ENCODE measurements at regions not wholly inside any gene's neighbourhood (a gene's known extent, or its start where the extent isn't known, plus 50 kb on each side); places are given as distances from the start of the nearest gene placed in this dataset.

- H3K4me3 ChIP-seq (ENCODE audit: low read length) = no peak overlapping the region
- no peak overlapping the region for H3K4me2 ChIP-seq (ENCODE audit: low read length)
- H3K27me3 ChIP-seq (ENCODE audit: low read length) = no peaks in the 10 kb centered on the region
- H3K79me2 ChIP-seq (ENCODE audit: low read length) = no peaks in the 10 kb centered on the region
- DNase-seq = no peak
- H2AFZ ChIP-seq (ENCODE audit: low read length) = no peak overlapping the region
- no peak overlapping the region for H3K27ac ChIP-seq (ENCODE audit: low read length)
- intact Hi-C loops (cut with micrococcal nuclease) = no loop called here
- ATAC-seq = no peak
- H4K20me1 ChIP-seq (ENCODE audit: low read length) = no peaks in the 10 kb centered on the region
- BruUV-seq (replicated peaks) = no TSS peak
- no peaks in the 10 kb centered on the region for H3F3A ChIP-seq (ENCODE audit: low read length, unreplicated experiment)
- ChIA-PET POLR2A (ENCODE audit: unreplicated experiment) (no interaction called here), CTCF (no interaction called here)
- TF ChIP-seq EZH2phosphoT487 (IDR thresholded peaks at IDR 0.05; ENCODE audit: borderline replicate concordance, low read length) = no peak
- no peak for TF ChIP-seq CTCF (conservative IDR thresholded peaks at IDR 0.05; ENCODE audit: low read depth, low read length)
- no peak for TF ChIP-seq EZH2 (IDR thresholded peaks at IDR 0.05; ENCODE audit: low read length, unreplicated experiment)
- no peaks in the 10 kb centered on the region for H3K4me1 ChIP-seq (ENCODE audit: insufficient read depth, low read length)
- H3K9me3 ChIP-seq (ENCODE audit: low read length) = no peaks in the 10 kb centered on the region
- H3K36me3 ChIP-seq (ENCODE audit: low read depth, low read length) = no peaks in the 10 kb centered on the region
- no peaks in the 10 kb centered on the region for H3K9me2 ChIP-seq (replicated peaks; ENCODE audit: low read length)
- H3K9ac ChIP-seq (ENCODE audit: low read length) = no peak overlapping the region
Observed at GRCh38 chr10:124338276-124338925, 80.3 kb downstream of the OAT start.

- Histone ChIP-seq H2AFZ (ENCODE audit: low read length) (no peak overlapping the region), H3F3A (ENCODE audit: low read length, unreplicated experiment) (no peaks in the 10 kb centered on the region), H4K20me1 (ENCODE audit: low read length) (no peaks in the 10 kb centered on the region), H3K9ac (ENCODE audit: low read length) (no peak overlapping the region), H3K4me3 (ENCODE audit: low read length) (no peak overlapping the region), H3K27ac (ENCODE audit: low read length) (no peak overlapping the region), H3K4me2 (ENCODE audit: low read length) (no peak overlapping the region), H3K9me3 (ENCODE audit: low read length) (no peaks in the 10 kb centered on the region), H3K9me2 (replicated peaks; ENCODE audit: low read length) (no peaks in the 10 kb centered on the region), H3K36me3 (ENCODE audit: low read depth, low read length) (no peaks in the 10 kb centered on the region), H3K4me1 (ENCODE audit: insufficient read depth, low read length) (no peaks in the 10 kb centered on the region), H3K79me2 (ENCODE audit: low read length) (no peaks in the 10 kb centered on the region), H3K27me3 (ENCODE audit: low read length) (peaks cover 9% of the 10 kb centered on the region)
- DNase-seq (no peak), ATAC-seq (no peak)
- intact Hi-C loops (cut with micrococcal nuclease) = no loop called here
- TF ChIP-seq CTCF (conservative IDR thresholded peaks at IDR 0.05; ENCODE audit: low read depth, low read length) (no peak), EZH2 (IDR thresholded peaks at IDR 0.05; ENCODE audit: low read length, unreplicated experiment) (no peak), EZH2phosphoT487 (IDR thresholded peaks at IDR 0.05; ENCODE audit: borderline replicate concordance, low read length) (no peak)
- no TSS peak for BruUV-seq (replicated peaks)
- POLR2A ChIA-PET (ENCODE audit: unreplicated experiment) = no interaction called here
- CTCF ChIA-PET = no interaction called here
Observed at GRCh38 chr10:124336186-124336585, 82.5 kb downstream of the OAT start.

GRCh38 chr10:124333931-124334330 is 84.8 kb downstream of the OAT start:
- no peak for TF ChIP-seq EZH2 (IDR thresholded peaks at IDR 0.05; ENCODE audit: low read length, unreplicated experiment)
- no peak for TF ChIP-seq EZH2phosphoT487 (IDR thresholded peaks at IDR 0.05; ENCODE audit: borderline replicate concordance, low read length)
- TF ChIP-seq CTCF (conservative IDR thresholded peaks at IDR 0.05; ENCODE audit: low read depth, low read length) = no peak
- CTCF ChIA-PET = no interaction called here
- Histone ChIP-seq H3K9me2 (replicated peaks; ENCODE audit: low read length) (no peaks in the 10 kb centered on the region), H3K9me3 (ENCODE audit: low read length) (no peaks in the 10 kb centered on the region), H3K36me3 (ENCODE audit: low read depth, low read length) (no peaks in the 10 kb centered on the region), H3K9ac (ENCODE audit: low read length) (no peak overlapping the region), H3K4me2 (ENCODE audit: low read length) (no peak overlapping the region), H3K4me3 (ENCODE audit: low read length) (no peak overlapping the region), H4K20me1 (ENCODE audit: low read length) (no peaks in the 10 kb centered on the region), H3K79me2 (ENCODE audit: low read length) (no peaks in the 10 kb centered on the region), H3K27me3 (ENCODE audit: low read length) (peaks cover 28% of the 10 kb centered on the region), H3K4me1 (ENCODE audit: insufficient read depth, low read length) (no peaks in the 10 kb centered on the region), H3F3A (ENCODE audit: low read length, unreplicated experiment) (no peaks in the 10 kb centered on the region), H3K27ac (ENCODE audit: low read length) (no peak overlapping the region), H2AFZ (ENCODE audit: low read length) (no peak overlapping the region)
- DNase-seq (no peak), ATAC-seq (no peak)
- POLR2A ChIA-PET (ENCODE audit: unreplicated experiment) = no interaction called here
- intact Hi-C loops (cut with micrococcal nuclease) = no loop called here
- no TSS peak for BruUV-seq (replicated peaks)
